A549 (cell line): ENCODE measurements at regions not wholly inside any gene's neighbourhood (a gene's known extent, or its start where the extent isn't known, plus 50 kb on each side); places are given as distances from the start of the nearest gene placed in this dataset.

ENCODE experiments used
- ZFP36 ChIP-seq: fragments of 450-650 bp; IDR thresholded peaks from 2 replicates; pipeline ENCODE4 v1.6.1; 2014; ENCODE audit warnings: borderline replicate concordance; ENCODE audit not compliant: partially characterized antibody
- TF ChIP-seq, protein P1 (sequence below): fragments of >200 bp; sonication (Bioruptor Twin); formaldehyde crosslinking; IDR thresholded peaks from 3 replicates; pipeline ENCODE4 v1.5.1; 2016

GRCh38 chr10:78581133-78581694, 487.6 kb upstream of the ZMIZ1 start:
- TF ChIP-seq ZFP36: no peak
- TF ChIP-seq, protein P1, sequence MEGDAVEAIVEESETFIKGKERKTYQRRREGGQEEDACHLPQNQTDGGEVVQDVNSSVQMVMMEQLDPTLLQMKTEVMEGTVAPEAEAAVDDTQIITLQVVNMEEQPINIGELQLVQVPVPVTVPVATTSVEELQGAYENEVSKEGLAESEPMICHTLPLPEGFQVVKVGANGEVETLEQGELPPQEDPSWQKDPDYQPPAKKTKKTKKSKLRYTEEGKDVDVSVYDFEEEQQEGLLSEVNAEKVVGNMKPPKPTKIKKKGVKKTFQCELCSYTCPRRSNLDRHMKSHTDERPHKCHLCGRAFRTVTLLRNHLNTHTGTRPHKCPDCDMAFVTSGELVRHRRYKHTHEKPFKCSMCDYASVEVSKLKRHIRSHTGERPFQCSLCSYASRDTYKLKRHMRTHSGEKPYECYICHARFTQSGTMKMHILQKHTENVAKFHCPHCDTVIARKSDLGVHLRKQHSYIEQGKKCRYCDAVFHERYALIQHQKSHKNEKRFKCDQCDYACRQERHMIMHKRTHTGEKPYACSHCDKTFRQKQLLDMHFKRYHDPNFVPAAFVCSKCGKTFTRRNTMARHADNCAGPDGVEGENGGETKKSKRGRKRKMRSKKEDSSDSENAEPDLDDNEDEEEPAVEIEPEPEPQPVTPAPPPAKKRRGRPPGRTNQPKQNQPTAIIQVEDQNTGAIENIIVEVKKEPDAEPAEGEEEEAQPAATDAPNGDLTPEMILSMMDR: no peak
